WTC11 (cell line): ENCODE measurements at regions not wholly inside any gene's neighbourhood (a gene's known extent, or its start where the extent isn't known, plus 50 kb on each side); places are given as distances from the start of the nearest gene placed in this dataset.

Experiments
- ATAC-seq: fragments of 200-7000 bp; cut with Tn5 transposase; 2 replicates; pipeline ENCODE4 v1.10.0; 2021; ENCODE audit warnings: mild to moderate bottlenecking, moderate library complexity
- CTCF ChIA-PET: fragments of 300-600 bp; sonication (Branson Sonifier 250); formaldehyde crosslinking; loops from one replicate; lab custom pipeline; 2021; ENCODE audit warnings: antibody characterized with exemption; lab: Charles Lee
- POLR2A ChIA-PET: fragments of 350-600 bp; sonication (Branson Sonifier 250); formaldehyde crosslinking; loops from one replicate; lab custom pipeline; 2021; ENCODE audit warnings: antibody characterized with exemption; lab: Charles Lee
- DNase-seq: peaks from one replicate; pipeline ENCODE4 v3.0.0; 2021; ENCODE audit warnings: low spot score
- H3K27ac Mint-ChIP-seq: 2 replicates; pipeline ENCODE4 v1.8.0; 2021; ENCODE audit warnings: mixed read lengths
- H3K27me3 Mint-ChIP-seq: 2 replicates; pipeline ENCODE4 v1.8.0; 2021; ENCODE audit warnings: low read depth, mild to moderate bottlenecking, moderate library complexity, mixed read lengths
- H3K36me3 Mint-ChIP-seq: 2 replicates; pipeline ENCODE4 v1.8.0; 2021; ENCODE audit warnings: mixed read lengths
- H3K4me1 Mint-ChIP-seq: 2 replicates; pipeline ENCODE4 v1.8.0; 2022; ENCODE audit warnings: mixed read lengths
- H3K4me3 Mint-ChIP-seq: 2 replicates; pipeline ENCODE4 v1.8.0; 2021; ENCODE audit warnings: mild to moderate bottlenecking, moderate library complexity, mixed read lengths
- H3K9me3 Mint-ChIP-seq: 2 replicates; pipeline ENCODE4 v1.8.0; 2021; ENCODE audit warnings: mixed read lengths
- ATF1 ChIP-seq: sonication (generic); formaldehyde crosslinking; IDR thresholded peaks from 2 replicates; pipeline ENCODE4 v1.8.1; 2023; ENCODE audit warnings: mild to moderate bottlenecking, moderate library complexity, missing genetic modification reagents
- CBFB ChIP-seq: sonication (generic); formaldehyde crosslinking; IDR thresholded peaks from 2 replicates; pipeline ENCODE4 v1.8.1; 2022; ENCODE audit warnings: mild to moderate bottlenecking, low read depth, missing genetic modification reagents
- CREM ChIP-seq: sonication (generic); formaldehyde crosslinking; IDR thresholded peaks from 2 replicates; pipeline ENCODE4 v1.8.1; 2022; ENCODE audit warnings: mild to moderate bottlenecking, missing genetic modification reagents, moderate library complexity
- GABPB1 ChIP-seq: sonication (generic); formaldehyde crosslinking; IDR thresholded peaks from 2 replicates; pipeline ENCODE4 v1.8.1; 2023; ENCODE audit warnings: mild to moderate bottlenecking, missing genetic modification reagents
- HMGA2 ChIP-seq: fragments of 250-450 bp; sonication (Bioruptor Pico); IDR thresholded peaks from 2 replicates; pipeline ENCODE4 v1.4.0; 2021; ENCODE audit warnings: mild to moderate bottlenecking, moderate library complexity
- KAT7 ChIP-seq: sonication (generic); formaldehyde crosslinking; IDR thresholded peaks from 2 replicates; pipeline ENCODE4 v1.8.1; 2023; ENCODE audit warnings: missing genetic modification reagents, mild to moderate bottlenecking, borderline replicate concordance
- MXD4 ChIP-seq: fragments of 250-450 bp; sonication (Bioruptor Pico); IDR thresholded peaks from 2 replicates; pipeline ENCODE4 v1.8.0; 2021; ENCODE audit warnings: mild to moderate bottlenecking, moderate library complexity, borderline replicate concordance
- MYBL2 ChIP-seq: sonication (generic); formaldehyde crosslinking; IDR thresholded peaks from 2 replicates; pipeline ENCODE4 v1.8.1; 2023; ENCODE audit warnings: mild to moderate bottlenecking, moderate library complexity, missing genetic modification reagents
- ZNF317 ChIP-seq: sonication (generic); formaldehyde crosslinking; IDR thresholded peaks from 2 replicates; pipeline ENCODE4 v1.8.1; 2023; ENCODE audit warnings: low read depth, mild to moderate bottlenecking, moderate library complexity, missing genetic modification reagents, borderline replicate concordance
- TF ChIP-seq, protein P1 (sequence below): sonication (generic); formaldehyde crosslinking; conservative IDR thresholded peaks from 2 replicates; pipeline ENCODE4 v1.8.1; 2023; ENCODE audit warnings: mild to moderate bottlenecking, low read depth, missing genetic modification reagents, moderate library complexity
- TF ChIP-seq, protein P2 (sequence below): sonication (generic); formaldehyde crosslinking; IDR thresholded peaks from 2 replicates; pipeline ENCODE4 v1.8.1; 2022; ENCODE audit warnings: mild to moderate bottlenecking, moderate library complexity, missing genetic modification reagents
- TF ChIP-seq, protein P3 (sequence below): sonication (generic); formaldehyde crosslinking; IDR thresholded peaks from 2 replicates; pipeline ENCODE4 v1.8.0; 2022; ENCODE audit warnings: mild to moderate bottlenecking, missing genetic modification reagents
- TF ChIP-seq, protein P4 (sequence below): sonication (generic); formaldehyde crosslinking; IDR thresholded peaks from 2 replicates; pipeline ENCODE4 v1.8.0; 2023; ENCODE audit warnings: missing genetic modification reagents
- TF ChIP-seq, protein P5 (sequence below): sonication (generic); formaldehyde crosslinking; IDR thresholded peaks from 2 replicates; pipeline ENCODE4 v1.8.1; 2022; ENCODE audit warnings: missing genetic modification reagents, borderline replicate concordance

DNA sequence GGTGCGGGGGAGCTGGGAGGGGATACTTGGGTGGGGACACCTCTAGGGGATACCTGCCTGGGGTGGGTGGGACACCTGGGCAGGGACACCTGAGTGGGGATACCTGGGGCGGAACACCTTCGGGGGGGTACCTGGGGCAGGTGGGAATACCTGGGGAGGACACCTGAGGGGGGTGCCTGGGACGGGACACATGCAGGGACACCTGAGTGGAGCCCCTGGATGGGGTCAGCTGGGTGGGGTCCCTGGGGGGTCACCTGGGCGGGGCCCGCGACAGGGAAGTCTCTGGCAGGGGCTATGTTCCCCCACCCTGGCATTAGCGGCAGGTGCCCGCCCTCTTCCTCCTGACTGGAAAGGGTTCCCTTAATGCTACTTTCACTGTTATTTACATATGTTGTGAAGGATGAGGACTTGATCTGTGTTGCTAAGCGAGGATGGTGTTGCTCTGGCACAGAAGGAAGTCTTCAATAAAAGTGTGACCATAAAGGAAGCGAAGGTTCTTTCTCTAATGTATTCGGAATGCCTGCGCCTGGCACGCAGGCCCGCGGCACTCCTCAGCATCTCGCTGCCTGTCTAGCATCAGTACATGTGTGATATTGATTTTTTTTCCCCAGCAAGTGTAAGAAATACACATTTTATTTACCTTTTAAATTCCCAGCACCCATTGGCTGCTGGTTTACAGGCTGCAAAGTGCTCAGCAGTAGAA, 801.7 kb downstream of the BRD1 start (continued):
- TF ChIP-seq, protein P1, sequence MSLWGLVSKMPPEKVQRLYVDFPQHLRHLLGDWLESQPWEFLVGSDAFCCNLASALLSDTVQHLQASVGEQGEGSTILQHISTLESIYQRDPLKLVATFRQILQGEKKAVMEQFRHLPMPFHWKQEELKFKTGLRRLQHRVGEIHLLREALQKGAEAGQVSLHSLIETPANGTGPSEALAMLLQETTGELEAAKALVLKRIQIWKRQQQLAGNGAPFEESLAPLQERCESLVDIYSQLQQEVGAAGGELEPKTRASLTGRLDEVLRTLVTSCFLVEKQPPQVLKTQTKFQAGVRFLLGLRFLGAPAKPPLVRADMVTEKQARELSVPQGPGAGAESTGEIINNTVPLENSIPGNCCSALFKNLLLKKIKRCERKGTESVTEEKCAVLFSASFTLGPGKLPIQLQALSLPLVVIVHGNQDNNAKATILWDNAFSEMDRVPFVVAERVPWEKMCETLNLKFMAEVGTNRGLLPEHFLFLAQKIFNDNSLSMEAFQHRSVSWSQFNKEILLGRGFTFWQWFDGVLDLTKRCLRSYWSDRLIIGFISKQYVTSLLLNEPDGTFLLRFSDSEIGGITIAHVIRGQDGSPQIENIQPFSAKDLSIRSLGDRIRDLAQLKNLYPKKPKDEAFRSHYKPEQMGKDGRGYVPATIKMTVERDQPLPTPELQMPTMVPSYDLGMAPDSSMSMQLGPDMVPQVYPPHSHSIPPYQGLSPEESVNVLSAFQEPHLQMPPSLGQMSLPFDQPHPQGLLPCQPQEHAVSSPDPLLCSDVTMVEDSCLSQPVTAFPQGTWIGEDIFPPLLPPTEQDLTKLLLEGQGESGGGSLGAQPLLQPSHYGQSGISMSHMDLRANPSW, result no peak
- TF ChIP-seq GABPB1 (CRISPR knock-in tag), result no peak

DNA sequence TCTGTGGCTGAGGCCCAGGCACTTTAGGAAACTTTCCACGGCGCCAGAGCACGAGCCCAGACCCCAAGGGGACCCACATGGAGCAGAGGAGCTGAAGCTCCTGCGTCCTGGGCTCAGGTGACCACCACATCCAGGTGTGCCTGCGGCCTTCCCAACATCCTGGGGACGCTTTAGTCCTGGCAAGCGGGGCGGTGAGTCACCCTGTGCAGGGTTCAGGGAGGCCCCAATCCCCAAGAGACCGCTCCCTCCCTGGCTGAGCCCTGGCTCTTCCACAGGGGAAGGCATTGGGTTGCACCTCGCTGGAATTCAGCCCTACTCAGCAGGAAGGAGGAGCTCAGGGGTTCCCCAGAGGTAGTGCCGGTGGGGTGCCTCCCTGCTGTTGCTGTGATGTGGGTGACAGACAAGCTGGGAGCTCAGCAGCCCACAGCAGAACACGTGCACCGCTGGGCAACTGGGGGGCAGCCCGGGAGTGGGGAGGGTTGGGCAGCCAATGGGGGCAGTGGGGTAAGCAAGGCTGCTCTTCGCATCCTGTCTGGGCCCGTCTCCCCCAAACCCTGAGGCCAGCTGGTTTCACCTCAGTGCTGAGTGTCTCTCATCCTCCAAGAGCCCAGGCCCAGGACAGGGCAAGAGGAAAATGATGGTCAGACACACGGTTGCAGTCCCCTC, 802.8 kb downstream of the BRD1 start:
- H3K36me3 Mint-ChIP-seq, result peaks cover 4% of the 10 kb centered on the region; the same call in 1 of the 2 replicates
- ATAC-seq (no peak), DNase-seq (no peak)
- no peak overlapping the region for H3K4me3 Mint-ChIP-seq
- H3K27me3 Mint-ChIP-seq, result peaks cover 2% of the 10 kb centered on the region; the same call in 1 of the 2 replicates
- ChIA-PET CTCF (interaction anchor here (0.6 to 0.9 kb wide), 2 partner anchors 45 to 259 kb away, joined by 3 read pairs; no protein-coding TSS in a partner anchor), POLR2A (interaction anchor here (0.6 to 0.8 kb wide), 2 partner anchors 22 to 124 kb away, joined by 3 read pairs; no protein-coding TSS in a partner anchor)
- no peak for TF ChIP-seq MYBL2 (CRISPR knock-in tag)
- TF ChIP-seq, protein P2, sequence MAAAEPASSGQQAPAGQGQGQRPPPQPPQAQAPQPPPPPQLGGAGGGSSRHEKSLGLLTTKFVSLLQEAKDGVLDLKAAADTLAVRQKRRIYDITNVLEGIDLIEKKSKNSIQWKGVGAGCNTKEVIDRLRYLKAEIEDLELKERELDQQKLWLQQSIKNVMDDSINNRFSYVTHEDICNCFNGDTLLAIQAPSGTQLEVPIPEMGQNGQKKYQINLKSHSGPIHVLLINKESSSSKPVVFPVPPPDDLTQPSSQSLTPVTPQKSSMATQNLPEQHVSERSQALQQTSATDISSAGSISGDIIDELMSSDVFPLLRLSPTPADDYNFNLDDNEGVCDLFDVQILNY, result no peak
- TF ChIP-seq ATF1 (CRISPR knock-in tag), result no peak
- TF ChIP-seq ZNF317 (CRISPR knock-in tag), result no peak
- TF ChIP-seq, protein P3, sequence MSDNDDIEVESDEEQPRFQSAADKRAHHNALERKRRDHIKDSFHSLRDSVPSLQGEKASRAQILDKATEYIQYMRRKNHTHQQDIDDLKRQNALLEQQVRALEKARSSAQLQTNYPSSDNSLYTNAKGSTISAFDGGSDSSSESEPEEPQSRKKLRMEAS, result no peak
- TF ChIP-seq, protein P4, sequence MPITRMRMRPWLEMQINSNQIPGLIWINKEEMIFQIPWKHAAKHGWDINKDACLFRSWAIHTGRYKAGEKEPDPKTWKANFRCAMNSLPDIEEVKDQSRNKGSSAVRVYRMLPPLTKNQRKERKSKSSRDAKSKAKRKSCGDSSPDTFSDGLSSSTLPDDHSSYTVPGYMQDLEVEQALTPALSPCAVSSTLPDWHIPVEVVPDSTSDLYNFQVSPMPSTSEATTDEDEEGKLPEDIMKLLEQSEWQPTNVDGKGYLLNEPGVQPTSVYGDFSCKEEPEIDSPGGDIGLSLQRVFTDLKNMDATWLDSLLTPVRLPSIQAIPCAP (CRISPR knock-in tag), result no peak
- TF ChIP-seq, protein P5, sequence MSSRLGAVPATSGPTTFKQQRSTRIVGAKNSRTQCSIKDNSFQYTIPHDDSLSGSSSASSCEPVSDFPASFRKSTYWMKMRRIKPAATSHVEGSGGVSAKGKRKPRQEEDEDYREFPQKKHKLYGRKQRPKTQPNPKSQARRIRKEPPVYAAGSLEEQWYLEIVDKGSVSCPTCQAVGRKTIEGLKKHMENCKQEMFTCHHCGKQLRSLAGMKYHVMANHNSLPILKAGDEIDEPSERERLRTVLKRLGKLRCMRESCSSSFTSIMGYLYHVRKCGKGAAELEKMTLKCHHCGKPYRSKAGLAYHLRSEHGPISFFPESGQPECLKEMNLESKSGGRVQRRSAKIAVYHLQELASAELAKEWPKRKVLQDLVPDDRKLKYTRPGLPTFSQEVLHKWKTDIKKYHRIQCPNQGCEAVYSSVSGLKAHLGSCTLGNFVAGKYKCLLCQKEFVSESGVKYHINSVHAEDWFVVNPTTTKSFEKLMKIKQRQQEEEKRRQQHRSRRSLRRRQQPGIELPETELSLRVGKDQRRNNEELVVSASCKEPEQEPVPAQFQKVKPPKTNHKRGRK (CRISPR knock-in tag), result no peak
- TF ChIP-seq HMGA2 (CRISPR knock-in tag), result no peak
- TF ChIP-seq KAT7, result no peak
- no peak for TF ChIP-seq CREM (CRISPR knock-in tag)
- no peak for TF ChIP-seq CBFB (CRISPR knock-in tag)
- no peak for TF ChIP-seq MXD4
- H3K4me1 Mint-ChIP-seq, result no peaks in the 10 kb centered on the region
- peaks cover 9% of the 10 kb centered on the region for H3K9me3 Mint-ChIP-seq
- no peak overlapping the region for H3K27ac Mint-ChIP-seq
